ENCODE measurements at regions not wholly inside any gene's neighbourhood (a gene's known extent, or its start where the extent isn't known, plus 50 kb on each side); places are given as distances from the start of the nearest gene placed in this dataset.

DNA sequence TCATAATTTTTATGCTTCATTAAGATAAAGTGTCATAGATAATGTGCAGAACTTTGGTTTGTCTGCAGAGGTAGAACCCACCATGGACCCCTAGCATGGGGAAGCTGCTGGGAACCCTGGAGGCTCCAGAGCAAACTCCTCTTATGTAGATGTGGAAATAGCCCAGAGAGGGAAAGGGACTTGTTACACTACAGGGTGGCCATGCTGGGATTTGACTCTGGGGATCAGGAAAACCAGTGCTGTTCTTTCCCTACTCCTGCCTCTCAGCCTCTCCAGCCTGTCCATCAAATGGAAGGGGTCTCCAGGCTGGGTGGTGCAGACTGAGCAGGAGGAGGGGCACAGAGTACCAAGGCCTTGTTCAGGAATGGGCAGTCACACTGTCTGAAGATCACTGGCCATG, 54.2 kb downstream of the MSX1 start:
- Histone ChIP-seq H3K9me3 (no peaks in the 10 kb centered on the region), H3K27me3 (no peaks in the 10 kb centered on the region), H3K4me1 (no peaks in the 10 kb centered on the region), H3K4me3 (no peak overlapping the region), H3K36me3 (no peaks in the 10 kb centered on the region), H3K27ac (peak overlapping the region in 2 of 4 donors; percentile 30 to 42)
- in situ Hi-C loops (cut with MboI; ENCODE audit: low sequenced_read_pairs in 4 of 4) (no loop called here), intact Hi-C loops (cut with DNase I; ENCODE audit: low total_unique reads) (no loop called here)
- no peak for ATAC-seq
- TF ChIP-seq, protein P1, sequence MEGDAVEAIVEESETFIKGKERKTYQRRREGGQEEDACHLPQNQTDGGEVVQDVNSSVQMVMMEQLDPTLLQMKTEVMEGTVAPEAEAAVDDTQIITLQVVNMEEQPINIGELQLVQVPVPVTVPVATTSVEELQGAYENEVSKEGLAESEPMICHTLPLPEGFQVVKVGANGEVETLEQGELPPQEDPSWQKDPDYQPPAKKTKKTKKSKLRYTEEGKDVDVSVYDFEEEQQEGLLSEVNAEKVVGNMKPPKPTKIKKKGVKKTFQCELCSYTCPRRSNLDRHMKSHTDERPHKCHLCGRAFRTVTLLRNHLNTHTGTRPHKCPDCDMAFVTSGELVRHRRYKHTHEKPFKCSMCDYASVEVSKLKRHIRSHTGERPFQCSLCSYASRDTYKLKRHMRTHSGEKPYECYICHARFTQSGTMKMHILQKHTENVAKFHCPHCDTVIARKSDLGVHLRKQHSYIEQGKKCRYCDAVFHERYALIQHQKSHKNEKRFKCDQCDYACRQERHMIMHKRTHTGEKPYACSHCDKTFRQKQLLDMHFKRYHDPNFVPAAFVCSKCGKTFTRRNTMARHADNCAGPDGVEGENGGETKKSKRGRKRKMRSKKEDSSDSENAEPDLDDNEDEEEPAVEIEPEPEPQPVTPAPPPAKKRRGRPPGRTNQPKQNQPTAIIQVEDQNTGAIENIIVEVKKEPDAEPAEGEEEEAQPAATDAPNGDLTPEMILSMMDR (IDR thresholded peaks at IDR 0.05 in 4 of 5, conservative IDR thresholded peaks at IDR 0.05 in 1 of 5), result no peak
- no peak for TF ChIP-seq POLR2A (IDR thresholded peaks at IDR 0.05)
- no peak for DNase-seq

- ATAC-seq, result peak; percentile 64 to 70
- no peak for DNase-seq
- Histone ChIP-seq H3K4me3 (no peak overlapping the region), H3K4me1 (no peaks in the 10 kb centered on the region), H3K27ac (peak overlapping the region in 1 of 4 donors; percentile 43), H3K9me3 (no peaks in the 10 kb centered on the region), H3K27me3 (no peaks in the 10 kb centered on the region), H3K36me3 (no peaks in the 10 kb centered on the region)
- in situ Hi-C loops (cut with MboI; ENCODE audit: low sequenced_read_pairs in 4 of 4), result no loop called here
- TF ChIP-seq, protein P1 (IDR thresholded peaks at IDR 0.05 in 4 of 5, conservative IDR thresholded peaks at IDR 0.05 in 1 of 5), result no peak
- TF ChIP-seq POLR2A (IDR thresholded peaks at IDR 0.05), result no peak
- intact Hi-C loops (cut with DNase I; ENCODE audit: low total_unique reads), result no loop called here
Observed at GRCh38 chr4:4914059-4914820, 54.8 kb downstream of the MSX1 start.

GRCh38 chr4:4914965-4915845, 55.7 kb downstream of the MSX1 start:
- DNase-seq (peak in 1 of 2 donors; percentile 18), ATAC-seq (no peak)
- Histone ChIP-seq H3K36me3 (no peaks in the 10 kb centered on the region), H3K27me3 (no peaks in the 10 kb centered on the region), H3K9me3 (no peaks in the 10 kb centered on the region), H3K27ac (no peak overlapping the region), H3K4me1 (no peaks in the 10 kb centered on the region), H3K4me3 (no peak overlapping the region)
- no peak for TF ChIP-seq POLR2A (IDR thresholded peaks at IDR 0.05)
- TF ChIP-seq, protein P1 (IDR thresholded peaks at IDR 0.05 in 4 of 5, conservative IDR thresholded peaks at IDR 0.05 in 1 of 5), result no peak
- in situ Hi-C loops (cut with MboI; ENCODE audit: low sequenced_read_pairs in 4 of 4) (no loop called here), intact Hi-C loops (cut with DNase I; ENCODE audit: low total_unique reads) (no loop called here)

- in situ Hi-C loops (cut with MboI; ENCODE audit: low sequenced_read_pairs in 4 of 4) (no loop called here), intact Hi-C loops (cut with DNase I; ENCODE audit: low total_unique reads) (no loop called here)
- TF ChIP-seq, protein P1 (IDR thresholded peaks at IDR 0.05 in 4 of 5, conservative IDR thresholded peaks at IDR 0.05 in 1 of 5), result no peak
- TF ChIP-seq POLR2A (IDR thresholded peaks at IDR 0.05), result no peak
- DNase-seq, result no peak
- ATAC-seq, result no peak
- no peaks in the 10 kb centered on the region for H3K9me3 ChIP-seq
- no peaks in the 10 kb centered on the region for H3K4me1 ChIP-seq
- H3K27me3 ChIP-seq, result no peaks in the 10 kb centered on the region
- no peak overlapping the region for H3K27ac ChIP-seq
- no peaks in the 10 kb centered on the region for H3K36me3 ChIP-seq
- no peak overlapping the region for H3K4me3 ChIP-seq
Observed at GRCh38 chr4:4918067-4918466, 58.6 kb downstream of the MSX1 start.
